ENCODE measurements at regions not wholly inside any gene's neighbourhood (a gene's known extent, or its start where the extent isn't known, plus 50 kb on each side); places are given as distances from the start of the nearest gene placed in this dataset.

- Histone ChIP-seq H3K9me3 (ENCODE audit: control insufficient read depth, low read depth, low read length) (no peaks in the 10 kb centered on the region), H3K79me2 (ENCODE audit: control insufficient read depth, insufficient read depth, low read length) (no peaks in the 10 kb centered on the region), H2AFZ (ENCODE audit: control insufficient read depth, low read length) (no peak overlapping the region), H4K20me1 (ENCODE audit: control insufficient read depth, extremely low read depth, insufficient read depth, low read length) (no peaks in the 10 kb centered on the region), H3K27me3 (ENCODE audit: control insufficient read depth, extremely low read depth, insufficient read depth, low read length) (no peaks in the 10 kb centered on the region), H3K4me1 (ENCODE audit: control insufficient read depth, extremely low read depth, insufficient read depth, low read length) (no peaks in the 10 kb centered on the region), H3K27ac (ENCODE audit: control insufficient read depth, insufficient read depth, low read length) (no peak overlapping the region), H3K9ac (ENCODE audit: control insufficient read depth, extremely low read depth, insufficient read depth, low read length) (no peak overlapping the region), H3K9me1 (ENCODE audit: control insufficient read depth, extremely low read depth, insufficient read depth, low read length) (no peaks in the 10 kb centered on the region), H3K4me3 (ENCODE audit: control insufficient read depth in 2 of 3, extremely low read depth in 1 of 3, insufficient read depth in 2 of 3, low read depth in 1 of 3, low read length in 3 of 3) (no peak overlapping the region), H3K36me3 (ENCODE audit: control insufficient read depth in 2 of 2, extremely low read depth in 1 of 2, insufficient read depth in 2 of 2, low read length in 2 of 2) (no peaks in the 10 kb centered on the region), H3K4me2 (ENCODE audit: control insufficient read depth, extremely low read depth, insufficient read depth, low read depth, low read length) (no peak overlapping the region)
- FAIRE-seq (no peak), DNase-seq (ENCODE audit: low read depth, low spot score) (no peak)
- TF ChIP-seq CTCF (optimal IDR thresholded peaks at IDR 0.05 in 1 of 3, IDR thresholded peaks at IDR 0.05 in 1 of 3, conservative IDR thresholded peaks at IDR 0.05 in 1 of 3; ENCODE audit: extremely low read depth in 1 of 3, insufficient read depth in 2 of 3, low read length in 3 of 3) (no peak), EZH2 (IDR thresholded peaks at IDR 0.05; ENCODE audit: low read length) (no peak)
- dilution Hi-C loops (cut with MboI; ENCODE audit: extremely low pct_ligation_motif_present, low sequenced_read_pairs), result no loop called here
Observed at GRCh38 chr16:79284766-79285165, 315.8 kb downstream of the MAF start.

GRCh38 chr16:79283578-79283977 lies 317.0 kb downstream of the MAF start:
- Histone ChIP-seq H3K4me3 (ENCODE audit: control insufficient read depth in 2 of 3, extremely low read depth in 1 of 3, insufficient read depth in 2 of 3, low read depth in 1 of 3, low read length in 3 of 3) (no peak overlapping the region), H3K4me2 (ENCODE audit: control insufficient read depth, extremely low read depth, insufficient read depth, low read depth, low read length) (no peak overlapping the region), H3K36me3 (ENCODE audit: control insufficient read depth in 2 of 2, extremely low read depth in 1 of 2, insufficient read depth in 2 of 2, low read length in 2 of 2) (no peaks in the 10 kb centered on the region), H3K27me3 (ENCODE audit: control insufficient read depth, extremely low read depth, insufficient read depth, low read length) (no peaks in the 10 kb centered on the region), H2AFZ (ENCODE audit: control insufficient read depth, low read length) (no peak overlapping the region), H4K20me1 (ENCODE audit: control insufficient read depth, extremely low read depth, insufficient read depth, low read length) (no peaks in the 10 kb centered on the region), H3K79me2 (ENCODE audit: control insufficient read depth, insufficient read depth, low read length) (no peaks in the 10 kb centered on the region), H3K9me3 (ENCODE audit: control insufficient read depth, low read depth, low read length) (no peaks in the 10 kb centered on the region), H3K4me1 (ENCODE audit: control insufficient read depth, extremely low read depth, insufficient read depth, low read length) (no peaks in the 10 kb centered on the region), H3K9ac (ENCODE audit: control insufficient read depth, extremely low read depth, insufficient read depth, low read length) (no peak overlapping the region), H3K27ac (ENCODE audit: control insufficient read depth, insufficient read depth, low read length) (no peak overlapping the region), H3K9me1 (ENCODE audit: control insufficient read depth, extremely low read depth, insufficient read depth, low read length) (no peaks in the 10 kb centered on the region)
- FAIRE-seq (no peak), DNase-seq (ENCODE audit: low read depth, low spot score) (no peak)
- dilution Hi-C loops (cut with MboI; ENCODE audit: extremely low pct_ligation_motif_present, low sequenced_read_pairs), result no loop called here
- TF ChIP-seq EZH2 (IDR thresholded peaks at IDR 0.05; ENCODE audit: low read length) (no peak), CTCF (optimal IDR thresholded peaks at IDR 0.05 in 1 of 3, IDR thresholded peaks at IDR 0.05 in 1 of 3, conservative IDR thresholded peaks at IDR 0.05 in 1 of 3; ENCODE audit: extremely low read depth in 1 of 3, insufficient read depth in 2 of 3, low read length in 3 of 3) (no peak)

All from keratinocyte (primary cell).